ENCODE measurements at regions not wholly inside any gene's neighbourhood (a gene's known extent, or its start where the extent isn't known, plus 50 kb on each side); places are given as distances from the start of the nearest gene placed in this dataset.

- DNase-seq: no peak
Observed at GRCh38 chr5:74422671-74423070, 217.9 kb downstream of the ENC1 start.

- DNase-seq: no peak
Observed at GRCh38 chr5:74422030-74422429, 218.5 kb downstream of the ENC1 start.

DNA sequence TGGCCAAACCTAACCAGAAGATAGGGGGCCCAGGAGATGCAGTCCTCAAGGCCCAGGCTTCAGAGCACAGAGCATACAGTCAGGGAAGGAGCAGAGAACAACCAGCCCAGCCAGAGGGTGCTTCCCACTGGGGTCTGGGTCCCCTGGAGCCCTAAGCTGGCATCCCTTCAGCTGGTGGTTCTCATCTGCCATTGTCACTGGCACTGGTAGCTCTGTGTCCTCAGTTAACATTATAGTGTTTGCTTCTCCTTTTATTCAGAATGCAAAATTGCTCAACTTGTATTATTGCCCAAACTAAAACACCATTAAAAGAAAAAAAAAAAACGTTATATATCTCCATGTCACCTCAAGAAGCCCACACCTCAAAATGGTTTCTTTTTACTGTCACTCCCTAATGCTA lies 219.2 kb downstream of the ENC1 start:
- DNase-seq: no peak

GRCh38 chr5:74420947-74421346 lies 219.6 kb downstream of the ENC1 start:
- DNase-seq: no peak

- no peak for DNase-seq
Observed at GRCh38 chr5:74420220-74420619, 220.3 kb downstream of the ENC1 start.

DNA sequence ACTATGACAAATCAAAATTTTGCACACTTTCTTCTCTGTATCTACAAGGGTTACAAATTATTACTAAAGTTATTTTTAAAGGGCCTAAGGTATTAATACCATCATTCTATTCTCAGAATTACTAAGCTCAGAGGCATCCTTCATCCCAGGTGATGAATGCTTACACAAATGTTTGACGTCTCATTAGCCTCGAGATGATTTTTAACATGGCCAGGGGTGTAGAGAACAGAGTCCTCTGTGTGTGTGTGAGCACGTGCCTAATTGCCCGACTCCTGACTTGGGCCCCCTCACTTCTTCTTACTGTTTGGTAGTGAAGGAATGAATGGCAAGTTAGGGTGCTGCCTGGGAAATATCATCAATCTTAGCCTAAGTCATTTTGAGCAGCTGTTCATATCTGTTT lies 221.1 kb downstream of the ENC1 start:
- no peak for DNase-seq

GRCh38 chr5:74418709-74419108 lies 221.8 kb downstream of the ENC1 start:
- no peak for DNase-seq

GRCh38 chr5:74418261-74418660 lies 222.3 kb downstream of the ENC1 start:
- DNase-seq: no peak

DNA sequence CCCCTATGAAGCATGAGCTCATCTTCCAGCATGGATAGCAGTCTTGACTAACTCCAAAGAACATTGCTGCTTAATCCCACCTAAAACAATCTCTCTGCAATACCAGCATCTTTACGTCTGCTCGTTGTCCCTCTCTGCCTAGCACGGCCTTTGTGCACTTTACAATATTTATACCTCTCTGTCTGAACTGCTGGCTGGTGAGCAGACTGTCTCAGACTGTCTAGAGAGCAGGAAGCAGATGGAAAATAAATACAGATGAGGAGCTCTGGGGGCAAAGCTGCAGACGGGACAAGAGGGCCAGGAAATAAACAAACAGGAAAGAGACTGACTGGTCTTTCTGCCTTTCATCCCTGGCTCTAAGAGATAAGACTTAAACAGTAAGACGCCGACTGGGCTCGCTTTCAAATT lies 224.8 kb downstream of the ENC1 start:
- no peak for DNase-seq

DNA sequence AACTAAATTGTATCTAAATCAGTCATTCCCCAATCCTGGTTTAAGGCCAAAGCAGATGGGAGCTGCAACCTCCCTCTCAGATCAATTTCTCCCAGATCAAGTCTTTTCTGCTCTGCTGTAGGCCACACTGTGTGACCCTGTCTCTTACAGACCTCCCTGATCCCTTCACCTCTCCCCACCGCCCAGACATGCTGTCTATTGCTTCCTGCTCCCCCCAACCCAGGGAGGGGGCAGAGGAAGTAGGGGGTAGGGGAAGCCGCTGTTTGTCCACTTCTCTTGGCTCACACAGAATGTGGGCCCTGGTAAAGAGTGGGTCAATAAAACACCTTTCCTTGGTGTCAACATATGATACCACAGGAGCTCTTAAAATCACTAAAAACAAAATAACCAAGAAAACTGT lies 226.3 kb downstream of the ENC1 start:
- no peak for DNase-seq

- DNase-seq: no peak
Observed at GRCh38 chr5:74413403-74414048, 227.0 kb downstream of the ENC1 start.

- DNase-seq: no peak
Observed at GRCh38 chr5:74412066-74412465, 228.5 kb downstream of the ENC1 start.

GRCh38 chr5:74409712-74410111 lies 230.8 kb downstream of the ENC1 start:
- no peak for DNase-seq

DNA sequence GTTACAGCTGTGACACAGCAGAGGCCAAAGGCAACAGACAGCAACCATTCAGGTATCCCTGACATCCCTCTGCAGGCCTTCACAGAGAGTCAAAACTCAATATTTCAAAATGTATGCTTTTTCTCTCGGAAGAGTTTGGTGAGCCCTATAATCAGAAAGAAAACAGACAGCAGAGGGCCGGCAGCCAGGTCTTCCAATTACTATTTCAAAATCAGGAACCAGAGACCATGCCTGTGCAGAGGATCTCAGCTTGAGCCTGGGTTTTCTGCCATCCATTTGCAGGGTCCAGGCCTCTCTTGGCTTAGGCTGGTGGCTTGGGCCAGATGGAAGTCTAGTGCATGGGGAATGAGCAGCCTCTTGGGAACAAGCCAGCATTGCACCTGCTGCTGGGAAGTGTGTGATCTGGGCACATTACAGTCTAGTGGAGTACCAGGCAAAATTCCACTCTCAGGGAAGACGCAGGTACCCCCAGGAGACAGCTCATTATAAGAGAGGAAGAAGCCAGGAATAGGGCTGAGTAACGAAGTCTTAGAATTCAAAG lies 231.3 kb downstream of the ENC1 start:
- no peak for DNase-seq

- no peak for DNase-seq
Observed at GRCh38 chr5:74408150-74409043, 232.1 kb downstream of the ENC1 start.

GRCh38 chr5:74407701-74408100 lies 232.8 kb downstream of the ENC1 start:
- DNase-seq: no peak

- DNase-seq: no peak
Observed at GRCh38 chr5:74406844-74407243, 233.7 kb downstream of the ENC1 start.

DNA sequence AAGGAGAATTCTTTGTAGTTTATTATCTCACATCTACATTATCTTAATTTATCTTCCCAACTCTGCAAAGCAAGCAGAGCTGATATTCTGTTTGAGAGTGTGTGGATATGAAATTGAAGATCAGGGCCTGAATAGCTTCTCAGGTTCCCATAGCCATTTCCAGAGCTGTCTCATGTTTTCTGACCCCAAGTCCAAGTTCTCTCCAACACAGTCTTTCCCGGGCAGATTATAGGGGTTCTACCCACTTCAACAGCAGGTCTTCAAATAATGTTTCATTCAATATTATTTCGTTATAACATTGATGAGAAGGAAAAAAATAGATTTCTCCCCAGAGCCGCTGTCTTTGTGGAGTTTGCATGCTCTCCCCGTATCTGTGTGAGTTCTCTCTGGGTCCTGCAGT lies 234.9 kb downstream of the ENC1 start:
- no peak for DNase-seq

GRCh38 chr5:74404574-74405508 lies 235.7 kb downstream of the ENC1 start:
- DNase-seq: no peak

DNA sequence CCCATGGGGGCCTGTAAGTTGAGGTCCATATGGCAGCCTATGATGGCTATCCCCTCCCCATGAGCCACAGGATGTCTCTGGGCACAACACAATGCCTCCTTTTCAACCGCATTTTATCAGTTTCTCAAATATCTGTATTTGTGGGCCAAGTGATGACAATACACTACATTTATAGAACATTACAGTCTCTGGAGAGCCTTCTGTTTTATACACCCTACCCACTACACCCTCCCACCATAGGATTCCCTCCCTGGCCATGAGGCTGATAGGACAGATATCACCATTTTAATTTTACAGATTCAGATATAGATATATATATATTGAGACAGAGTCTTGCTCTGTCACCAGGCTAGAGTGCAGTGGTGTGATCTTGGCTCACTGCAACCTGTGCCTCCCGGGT lies 236.8 kb downstream of the ENC1 start:
- DNase-seq: no peak

DNA sequence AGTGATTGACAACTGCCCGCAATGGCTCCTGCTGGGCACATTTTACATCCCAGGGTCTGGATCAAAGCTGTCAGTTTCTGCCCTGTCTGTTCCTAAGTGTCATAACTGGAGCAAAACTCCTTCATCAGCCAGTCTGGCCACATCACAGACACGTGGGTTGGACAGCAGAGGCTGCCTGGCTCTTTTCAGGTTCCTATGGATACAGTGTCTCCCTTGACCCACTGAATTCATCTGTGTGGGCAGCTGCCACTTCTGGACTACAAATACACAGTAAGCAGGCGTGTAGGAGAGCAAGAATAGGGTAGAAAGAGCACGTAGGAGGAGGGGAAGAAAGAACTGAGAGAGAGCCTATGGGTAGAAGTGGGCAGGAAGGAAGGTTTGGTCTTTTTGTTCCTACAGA lies 238.0 kb downstream of the ENC1 start:
- no peak for DNase-seq

DNA sequence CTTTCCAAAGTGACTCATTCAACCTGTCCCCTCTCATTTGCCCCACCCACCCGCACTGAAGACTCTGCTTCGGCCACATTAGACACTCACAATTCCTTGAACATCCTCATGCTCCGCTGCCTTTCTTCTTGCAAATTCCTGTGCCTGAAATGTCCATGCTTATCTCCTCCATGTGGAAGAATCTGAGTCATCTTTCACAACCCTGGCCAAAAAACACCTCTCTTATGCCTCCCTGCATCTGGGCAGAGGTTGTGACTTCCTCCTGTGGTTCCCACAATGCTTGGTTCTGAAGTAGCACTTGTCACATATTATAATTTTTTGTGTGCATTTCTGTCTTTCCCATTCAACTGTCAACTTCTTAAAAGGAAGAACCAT lies 238.6 kb downstream of the ENC1 start:
- DNase-seq: no peak
